Uterus (tissue), 3 donors: ENCODE measurements at regions not wholly inside any gene's neighbourhood (a gene's known extent, or its start where the extent isn't known, plus 50 kb on each side); places are given as distances from the start of the nearest gene placed in this dataset.

Experiments
- DNase-seq, 2 donors: peaks; one replicate each; pipeline ENCODE4 v3.0.0-alpha.2; 2019 to 2020
- H3K27ac ChIP-seq, 2 donors: fragments of 200-600 bp; sonication (generic); 1 replicate in 1 of 2; 2 replicates in 1 of 2; pipeline ENCODE4 v1.5.1; 2016 to 2018
- H3K27me3 ChIP-seq, 2 donors: fragments of 200-600 bp; sonication (generic); one replicate each; pipeline ENCODE4 v1.5.1; 2018 to 2019; ENCODE audit warnings: control low read depth in 1 of 2
- H3K36me3 ChIP-seq, 2 donors: fragments of 200-600 bp; sonication (generic); one replicate each; pipeline ENCODE4 v1.5.1; 2019; ENCODE audit warnings: control low read depth in 1 of 2
- H3K4me1 ChIP-seq, 2 donors: fragments of 200-600 bp; sonication (generic); one replicate each; pipeline ENCODE4 v1.5.1; 2018 to 2019; ENCODE audit warnings: control low read depth in 1 of 2
- H3K4me3 ChIP-seq, 2 donors: fragments of 200-600 bp; sonication (generic); 1 replicate in 1 of 2; 2 replicates in 1 of 2; pipeline ENCODE4 v1.5.1; 2018 to 2019; ENCODE audit warnings: mild to moderate bottlenecking in 1 of 2
- H3K9me3 ChIP-seq, 2 donors: fragments of 200-600 bp; sonication (generic); one replicate each; pipeline ENCODE4 v1.5.1; 2019; ENCODE audit warnings: control low read depth in 1 of 2
- CTCF ChIP-seq, 4 experiments: fragments of 200-600 bp in 2 of 4; fragments of 450-650 bp in 2 of 4; sonication (generic) in 2 of 4; IDR thresholded peaks; one replicate each; pipeline ENCODE4 v1.5.1; 2016 to 2019; ENCODE audit warnings: antibody characterized with exemption in 4 of 4, mild to moderate bottlenecking in 2 of 4, moderate library complexity in 1 of 4
- POLR2A ChIP-seq, 2 donors: fragments of 450-650 bp; IDR thresholded peaks; one replicate each; pipeline ENCODE4 v1.6.1; 2016; ENCODE audit warnings: antibody characterized with exemption in 2 of 2, mild to moderate bottlenecking in 1 of 2, moderate library complexity in 1 of 2
- intact Hi-C: fragments of 100-400 bp; cut with DNase I; formaldehyde crosslinking; loops from one replicate; pipeline ENCODE4 v1.15.1; 2023; ENCODE audit warnings: low total_unique reads
- donor health status: DM: yes; HTN: yes; CAD: no.

DNA sequence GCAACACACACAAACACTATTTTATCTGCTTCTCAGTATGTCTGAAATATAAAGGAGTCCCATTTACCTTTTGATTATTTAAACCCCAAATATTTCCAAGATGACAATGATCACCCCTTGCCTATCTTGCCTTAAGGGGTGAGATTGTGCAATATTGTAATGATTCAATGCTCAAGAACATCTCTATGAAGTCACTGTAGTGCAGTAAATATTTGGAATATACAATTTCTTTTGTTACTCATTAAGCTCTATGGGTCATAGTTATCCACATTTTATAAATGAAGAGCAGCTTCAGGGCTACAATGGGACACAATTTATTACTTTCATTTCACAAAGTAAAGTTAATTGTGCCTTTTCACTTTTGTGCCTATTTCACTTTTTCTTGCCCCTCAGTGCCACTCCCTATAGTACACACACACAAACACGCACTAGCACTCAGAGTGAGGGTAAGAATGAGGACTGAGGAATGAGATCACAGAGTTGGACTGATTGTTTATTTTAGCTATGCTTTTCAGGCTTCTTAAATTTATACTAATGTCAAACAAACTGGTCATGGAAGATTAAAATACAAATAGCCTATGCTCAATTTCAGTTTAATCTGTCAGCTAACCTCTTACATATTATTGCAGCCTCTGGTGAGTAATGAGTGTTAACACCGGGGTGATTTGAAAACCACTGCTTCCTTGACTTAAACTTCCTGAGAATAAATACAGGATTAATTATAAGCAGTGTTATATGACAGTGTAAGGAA is 521.0 kb upstream of the B3GALT2 start:
- TF ChIP-seq POLR2A (IDR thresholded peaks at IDR 0.05) (no peak), CTCF (IDR thresholded peaks at IDR 0.05) (no peak)
- no peaks in the 10 kb centered on the region for H3K4me1 ChIP-seq
- intact Hi-C loops, result no loop called here
- no peak for DNase-seq
- H3K9me3 ChIP-seq, result no peaks in the 10 kb centered on the region
- no peaks in the 10 kb centered on the region for H3K27me3 ChIP-seq
- no peak overlapping the region for H3K4me3 ChIP-seq
- H3K27ac ChIP-seq, result no peak overlapping the region
- no peaks in the 10 kb centered on the region for H3K36me3 ChIP-seq

DNA sequence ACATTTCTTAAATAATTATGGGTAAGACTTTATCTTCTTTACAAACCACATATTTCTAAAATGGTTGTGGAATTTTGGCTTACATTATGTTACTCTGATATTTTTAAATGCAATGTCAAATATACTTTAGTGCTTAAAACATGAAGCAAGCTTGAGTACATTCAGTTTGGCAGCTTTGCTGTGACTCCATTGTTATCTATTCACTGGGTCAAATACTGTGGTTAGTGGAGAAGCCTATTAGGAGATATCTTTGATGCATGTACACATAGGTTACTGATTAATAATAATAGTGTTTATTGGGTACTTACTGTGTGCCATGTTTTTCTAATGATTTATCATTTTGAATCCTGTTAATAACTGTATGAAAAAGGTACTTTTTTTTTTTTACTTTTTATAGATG is 520.4 kb upstream of the B3GALT2 start:
- no peak for TF ChIP-seq CTCF (IDR thresholded peaks at IDR 0.05)
- TF ChIP-seq POLR2A (IDR thresholded peaks at IDR 0.05), result no peak
- intact Hi-C loops, result no loop called here

DNA sequence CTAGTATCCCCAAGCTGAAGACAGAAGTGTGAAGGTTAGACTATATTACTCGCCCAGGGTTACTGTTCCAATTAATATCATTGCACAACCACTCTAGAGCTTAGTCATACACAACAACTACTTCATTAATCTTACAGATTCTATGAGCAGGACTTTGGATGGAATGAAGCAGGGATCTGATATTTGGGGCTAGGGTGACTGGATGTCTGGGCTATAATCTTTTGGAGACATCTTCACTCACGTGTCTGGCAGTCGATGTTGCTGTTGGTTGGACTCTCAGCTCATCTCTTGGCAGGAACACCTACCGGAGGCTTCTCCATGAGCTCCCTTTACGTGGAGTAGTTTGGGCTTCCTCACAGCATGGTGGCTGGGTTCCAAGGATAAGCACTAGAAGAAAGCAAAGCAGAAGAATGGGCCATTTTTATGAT is 519.2 kb upstream of the B3GALT2 start:
- TF ChIP-seq CTCF (IDR thresholded peaks at IDR 0.05) (no peak), POLR2A (IDR thresholded peaks at IDR 0.05) (no peak)
- no peak overlapping the region for H3K27ac ChIP-seq
- no peaks in the 10 kb centered on the region for H3K36me3 ChIP-seq
- H3K4me3 ChIP-seq, result no peak overlapping the region
- H3K9me3 ChIP-seq, result no peaks in the 10 kb centered on the region
- no peaks in the 10 kb centered on the region for H3K27me3 ChIP-seq
- DNase-seq, result no peak
- intact Hi-C loops, result no loop called here
- no peaks in the 10 kb centered on the region for H3K4me1 ChIP-seq

More for the DNA sequence above, 520.4 kb upstream of the B3GALT2 start:
- Histone ChIP-seq H3K27me3 (no peaks in the 10 kb centered on the region), H3K4me3 (no peak overlapping the region), H3K36me3 (no peaks in the 10 kb centered on the region), H3K4me1 (no peaks in the 10 kb centered on the region), H3K27ac (no peak overlapping the region), H3K9me3 (no peaks in the 10 kb centered on the region)
- no peak for DNase-seq

- intact Hi-C loops, result no loop called here
- no peak for DNase-seq
- H3K4me1 ChIP-seq, result no peaks in the 10 kb centered on the region
- no peaks in the 10 kb centered on the region for H3K36me3 ChIP-seq
- H3K4me3 ChIP-seq, result no peak overlapping the region
- no peaks in the 10 kb centered on the region for H3K9me3 ChIP-seq
- no peak overlapping the region for H3K27ac ChIP-seq
- no peak for TF ChIP-seq POLR2A (IDR thresholded peaks at IDR 0.05)
- TF ChIP-seq CTCF (IDR thresholded peaks at IDR 0.05), result no peak
- H3K27me3 ChIP-seq, result no peaks in the 10 kb centered on the region
Measured at GRCh38 chr1:193703655-193704054, 517.2 kb upstream of the B3GALT2 start.

GRCh38 chr1:193703121-193703520 is 516.7 kb upstream of the B3GALT2 start:
- no peaks in the 10 kb centered on the region for H3K9me3 ChIP-seq
- TF ChIP-seq CTCF (IDR thresholded peaks at IDR 0.05) (no peak), POLR2A (IDR thresholded peaks at IDR 0.05) (no peak)
- H3K27ac ChIP-seq, result no peak overlapping the region
- no peaks in the 10 kb centered on the region for H3K36me3 ChIP-seq
- H3K4me3 ChIP-seq, result no peak overlapping the region
- no peaks in the 10 kb centered on the region for H3K27me3 ChIP-seq
- H3K4me1 ChIP-seq, result no peaks in the 10 kb centered on the region
- intact Hi-C loops, result no loop called here
- DNase-seq, result no peak
